ENCODE measurements at regions not wholly inside any gene's neighbourhood (a gene's known extent, or its start where the extent isn't known, plus 50 kb on each side); places are given as distances from the start of the nearest gene placed in this dataset.

DNA sequence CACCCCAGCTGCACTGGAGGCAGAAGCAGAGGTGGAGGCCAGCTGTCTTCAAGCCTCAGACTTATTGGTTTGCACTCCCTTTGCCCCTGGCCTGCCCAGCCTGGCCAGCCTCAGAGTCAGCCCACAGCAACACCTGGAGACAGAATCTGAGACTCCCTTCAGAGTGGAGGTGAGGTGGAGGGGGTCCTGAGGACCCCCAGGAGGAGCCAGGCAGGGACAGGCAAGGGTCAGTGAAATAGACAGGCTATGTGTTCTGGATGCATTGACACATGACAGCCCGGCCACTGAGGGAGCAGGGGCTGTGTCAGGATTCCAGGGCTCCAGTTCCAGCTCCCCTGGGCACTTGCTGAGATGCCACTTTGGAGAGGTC lies 309.7 kb downstream of the MYCN start:
- TF ChIP-seq EP300 (IDR thresholded peaks at IDR 0.05; ENCODE audit: borderline replicate concordance in 1 of 2, low read depth in 2 of 2, low read length in 2 of 2) (no peak), RFX5 (IDR thresholded peaks at IDR 0.05; ENCODE audit: borderline replicate concordance, low read depth, low read length) (no peak), TAF1 (IDR thresholded peaks at IDR 0.05; ENCODE audit: low read depth, low read length) (no peak), SP1 (IDR thresholded peaks at IDR 0.05; ENCODE audit: low read depth, low read length) (no peak), POLR2AphosphoS5 (IDR thresholded peaks at IDR 0.05; ENCODE audit: low read depth, low read length) (no peak), EZH2 (IDR thresholded peaks at IDR 0.05; ENCODE audit: low read depth, low read length, severe bottlenecking) (no peak), CREB1 (IDR thresholded peaks at IDR 0.05) (no peak), SUZ12 (IDR thresholded peaks at IDR 0.05; ENCODE audit: low read length) (no peak), CHD1 (IDR thresholded peaks at IDR 0.05; ENCODE audit: low read depth, low read length) (no peak)
- TF ChIP-seq, protein P1, sequence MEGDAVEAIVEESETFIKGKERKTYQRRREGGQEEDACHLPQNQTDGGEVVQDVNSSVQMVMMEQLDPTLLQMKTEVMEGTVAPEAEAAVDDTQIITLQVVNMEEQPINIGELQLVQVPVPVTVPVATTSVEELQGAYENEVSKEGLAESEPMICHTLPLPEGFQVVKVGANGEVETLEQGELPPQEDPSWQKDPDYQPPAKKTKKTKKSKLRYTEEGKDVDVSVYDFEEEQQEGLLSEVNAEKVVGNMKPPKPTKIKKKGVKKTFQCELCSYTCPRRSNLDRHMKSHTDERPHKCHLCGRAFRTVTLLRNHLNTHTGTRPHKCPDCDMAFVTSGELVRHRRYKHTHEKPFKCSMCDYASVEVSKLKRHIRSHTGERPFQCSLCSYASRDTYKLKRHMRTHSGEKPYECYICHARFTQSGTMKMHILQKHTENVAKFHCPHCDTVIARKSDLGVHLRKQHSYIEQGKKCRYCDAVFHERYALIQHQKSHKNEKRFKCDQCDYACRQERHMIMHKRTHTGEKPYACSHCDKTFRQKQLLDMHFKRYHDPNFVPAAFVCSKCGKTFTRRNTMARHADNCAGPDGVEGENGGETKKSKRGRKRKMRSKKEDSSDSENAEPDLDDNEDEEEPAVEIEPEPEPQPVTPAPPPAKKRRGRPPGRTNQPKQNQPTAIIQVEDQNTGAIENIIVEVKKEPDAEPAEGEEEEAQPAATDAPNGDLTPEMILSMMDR (IDR thresholded peaks at IDR 0.05; ENCODE audit: control extremely low read depth in 1 of 3, insufficient read depth in 1 of 3, low read depth in 1 of 3, low read length in 3 of 3), result no peak

Data from H1 (cell line).